CD4-positive, alpha-beta T cell treated with Interleukin-4 for 4 hours (primary cell): ENCODE measurements at regions not wholly inside any gene's neighbourhood (a gene's known extent, or its start where the extent isn't known, plus 50 kb on each side); places are given as distances from the start of the nearest gene placed in this dataset.
"Not testable (repeated sequence)": the region's sequence is repeated elsewhere in the genome, so short reads cannot be mapped to it uniquely, and the experiment has no call there.

ENCODE experiments used
- DNase-seq: peaks from one replicate; pipeline ENCODE4 v3.0.0-alpha.2; 2020

- no peak for DNase-seq
Observed at GRCh38 chr12:90585640-90586304, 369.2 kb downstream of the CCER1 start.

GRCh38 chr12:90576707-90577106, 378.3 kb downstream of the CCER1 start:
- no peak for DNase-seq

- DNase-seq, result no peak
Observed at GRCh38 chr12:90575995-90576394, 379.0 kb downstream of the CCER1 start.

GRCh38 chr12:90574676-90575075, 380.3 kb downstream of the CCER1 start:
- DNase-seq, result no peak

- DNase-seq, result no peak
Observed at GRCh38 chr12:90572778-90573177, 382.2 kb downstream of the CCER1 start.

GRCh38 chr12:90569685-90570084, 385.3 kb downstream of the CCER1 start:
- DNase-seq, result no peak

- no peak for DNase-seq
Observed at GRCh38 chr12:90562671-90563070, 392.3 kb downstream of the CCER1 start.

GRCh38 chr12:90548595-90548994, 406.4 kb downstream of the CCER1 start:
- no peak for DNase-seq

- DNase-seq, result no peak
Observed at GRCh38 chr12:90546511-90546910, 408.5 kb downstream of the CCER1 start.

GRCh38 chr12:90543841-90544240, 411.1 kb downstream of the CCER1 start:
- DNase-seq, result no peak

- no peak for DNase-seq
Observed at GRCh38 chr12:90543374-90543773, 411.6 kb downstream of the CCER1 start.

GRCh38 chr12:90542852-90543251, 412.1 kb downstream of the CCER1 start:
- DNase-seq, result not testable (repeated sequence)

- DNase-seq, result not testable (repeated sequence)
Observed at GRCh38 chr12:90533828-90534227, 421.1 kb downstream of the CCER1 start.

GRCh38 chr12:90520002-90520734, 434.8 kb downstream of the CCER1 start:
- DNase-seq, result no peak

- no peak for DNase-seq
Observed at GRCh38 chr12:90519285-90519684, 435.7 kb downstream of the CCER1 start.

- no peak for DNase-seq
Observed at GRCh38 chr12:90515199-90516175, 439.5 kb downstream of the CCER1 start.

GRCh38 chr12:90514325-90514724, 440.7 kb downstream of the CCER1 start:
- no peak for DNase-seq

GRCh38 chr12:90512518-90512917, 442.5 kb downstream of the CCER1 start:
- no peak for DNase-seq

GRCh38 chr12:90510948-90511347, 444.0 kb downstream of the CCER1 start:
- no peak for DNase-seq

GRCh38 chr12:90504806-90505205, 450.2 kb downstream of the CCER1 start:
- DNase-seq, result no peak

GRCh38 chr12:90502070-90502469, 452.9 kb downstream of the CCER1 start:
- no peak for DNase-seq

GRCh38 chr12:90501412-90501811, 453.6 kb downstream of the CCER1 start:
- no peak for DNase-seq

- no peak for DNase-seq
Observed at GRCh38 chr12:90499795-90500194, 455.2 kb downstream of the CCER1 start.
